HepG2 (cell line): ENCODE measurements at regions not wholly inside any gene's neighbourhood (a gene's known extent, or its start where the extent isn't known, plus 50 kb on each side); places are given as distances from the start of the nearest gene placed in this dataset.

ENCODE experiments used
- ATAC-seq: fragments of 200-7000 bp; cut with Tn5 transposase; 3 replicates; pipeline ENCODE4 v1.9.1; 2020; ENCODE audit warnings: mild to moderate bottlenecking, moderate library complexity
- BruUV-seq: library from RNA; stranded (reverse); fragments of 400-500 nt; replicated peaks from 2 replicates; lab custom pipeline; 2021; lab: Mats Ljungman, UMichigan
- CTCF ChIA-PET: fragments of 300-600 bp; formaldehyde crosslinking; extraction: SDS; loops from one replicate; lab custom pipeline; 2021; ENCODE audit warnings: low total read pairs, inconsistent platforms, low intra/inter-chr PET ratio; lab: Yijun Ruan, JAX
- POLR2A ChIA-PET: fragments of 350-600 bp; sonication (Branson Sonifier 250); formaldehyde crosslinking; loops from one replicate; lab custom pipeline; 2020; ENCODE audit warnings: antibody characterized with exemption, inconsistent platforms; lab: Yijun Ruan, JAX
- DNase-seq: peaks from one replicate; pipeline ENCODE4 v3.0.0-alpha.2; 2015; ENCODE audit warnings: low spot score
- FAIRE-seq: peaks from 3 replicates; lab custom pipeline; 2011; peaks lifted over from hg19 to GRCh38; lab: Jason Lieb, UNC
- H2AFZ ChIP-seq: one replicate; pipeline ENCODE4 v1.6.1; 2011; ENCODE audit warnings: low read length, inconsistent platforms
- H3K27ac ChIP-seq: fragments of 300-600 bp; 3 replicates; pipeline ENCODE4 v1.8.0; 2011; ENCODE audit warnings: mixed run types, mild to moderate bottlenecking, mixed read lengths, low read length, inconsistent platforms; ENCODE audit not compliant: insufficient read depth; ENCODE audit errors: extremely low read length
- H3K27me3 ChIP-seq, 2 experiments: fragments of 200-600 bp in 1 of 2; 2 replicates in 1 of 2; 3 replicates in 1 of 2; pipeline versions ENCODE4 v1.6.0 to v1.8.0; 2011; ENCODE audit warnings: low read length in 2 of 2, mild to moderate bottlenecking in 2 of 2, moderate library complexity in 2 of 2, inconsistent platforms in 1 of 2; ENCODE audit not compliant: insufficient read depth in 2 of 2, control insufficient read depth in 1 of 2
- H3K36me3 ChIP-seq, 2 experiments: fragments of 200-600 bp in 1 of 2; replicated peaks in 1 of 2; 2 replicates in 1 of 2; 3 replicates in 1 of 2; pipeline versions ENCODE4 v1.5.1 to v1.8.0; 2011; ENCODE audit warnings: low read length in 2 of 2, inconsistent platforms in 1 of 2; ENCODE audit not compliant: insufficient read depth in 2 of 2, control insufficient read depth in 1 of 2
- H3K4me1 ChIP-seq: 2 replicates; pipeline ENCODE4 v1.5.1; 2012; ENCODE audit warnings: low read length, inconsistent platforms; ENCODE audit not compliant: insufficient read depth
- H3K4me2 ChIP-seq: 2 replicates; pipeline ENCODE4 v1.6.0; 2011; ENCODE audit warnings: low read depth, low read length, inconsistent platforms
- H3K4me3 ChIP-seq, 3 experiments: fragments of 200-600 bp in 1 of 3; sonication (generic), shearing (Covaris generic) in 1 of 3; replicated peaks in 1 of 3; 2 replicates each; pipeline ENCODE4 v1.5.1; 2011 to 2016; ENCODE audit warnings: low read length in 3 of 3, inconsistent platforms in 2 of 3, low read depth in 2 of 3, mild to moderate bottlenecking in 2 of 3, control low read depth in 1 of 3, mixed read lengths in 1 of 3; ENCODE audit not compliant: insufficient read depth in 1 of 3
- H3K79me2 ChIP-seq: one replicate; pipeline ENCODE4 v1.6.1; 2011; ENCODE audit warnings: low read length, inconsistent platforms; ENCODE audit not compliant: insufficient read depth
- H3K9ac ChIP-seq: 2 replicates; pipeline ENCODE4 v1.6.0; 2011; ENCODE audit warnings: mild to moderate bottlenecking, low read depth, low read length, inconsistent platforms; ENCODE audit not compliant: insufficient read depth
- H3K9me3 ChIP-seq: 2 replicates; pipeline ENCODE4 v1.5.1; 2012; ENCODE audit warnings: mild to moderate bottlenecking, low read length
- H4K20me1 ChIP-seq: 2 replicates; pipeline ENCODE4 v1.6.0; 2011; ENCODE audit warnings: inconsistent platforms, mild to moderate bottlenecking, low read length, moderate library complexity; ENCODE audit not compliant: insufficient read depth
- ADNP ChIP-seq: sonication (generic); formaldehyde crosslinking; IDR thresholded peaks from 2 replicates; pipeline ENCODE4 v1.4.0; 2020; ENCODE audit warnings: missing genetic modification reagents
- HIVEP1 ChIP-seq: sonication (generic); formaldehyde crosslinking; IDR thresholded peaks from 2 replicates; pipeline ENCODE4 v1.4.0; 2020; ENCODE audit warnings: mild to moderate bottlenecking, missing genetic modification reagents
- RBM22 ChIP-seq: fragments of 200-400 bp; formaldehyde crosslinking; optimal IDR thresholded peaks from 2 replicates; pipeline ENCODE3; 2017; ENCODE audit warnings: mild to moderate bottlenecking, low read length, moderate library complexity
- THAP11 ChIP-seq: IDR thresholded peaks from 2 replicates; pipeline ENCODE4 v1.6.1; 2016; ENCODE audit warnings: missing biosample characterization, missing genetic modification reagents
- ZNF10 ChIP-seq: sonication (generic); formaldehyde crosslinking; IDR thresholded peaks from 2 replicates; pipeline ENCODE4 v1.4.0; 2020; ENCODE audit warnings: mild to moderate bottlenecking, low read depth, missing genetic modification reagents, borderline replicate concordance
- WGBS: methylation state at CpG from one replicate; pipeline ENCODE4 v1.1.6; 2017; ENCODE audit warnings: low lambda C conversion rate; 5-methylcytosine and 5-hydroxymethylcytosine counted together
- in situ Hi-C: cut with HindIII; loops from 2 replicates; pipeline ENCODE4 v1.10.0; 2017; ENCODE audit warnings: low pct_unique_long_range_greater_than_20kb; ENCODE audit not compliant: extremely low pct_ligation_motif_present
- intact Hi-C: fragments of 100-400 bp; cut with micrococcal nuclease; formaldehyde crosslinking; loops from one replicate; pipeline ENCODE4 v1.10.0; 2022; ENCODE audit not compliant: unreplicated experiment
- TF ChIP-seq, protein P1 (sequence below): sonication (generic); formaldehyde crosslinking; IDR thresholded peaks from 2 replicates; pipeline ENCODE4 v1.4.0; 2020; ENCODE audit warnings: mild to moderate bottlenecking, missing genetic modification reagents

DNA sequence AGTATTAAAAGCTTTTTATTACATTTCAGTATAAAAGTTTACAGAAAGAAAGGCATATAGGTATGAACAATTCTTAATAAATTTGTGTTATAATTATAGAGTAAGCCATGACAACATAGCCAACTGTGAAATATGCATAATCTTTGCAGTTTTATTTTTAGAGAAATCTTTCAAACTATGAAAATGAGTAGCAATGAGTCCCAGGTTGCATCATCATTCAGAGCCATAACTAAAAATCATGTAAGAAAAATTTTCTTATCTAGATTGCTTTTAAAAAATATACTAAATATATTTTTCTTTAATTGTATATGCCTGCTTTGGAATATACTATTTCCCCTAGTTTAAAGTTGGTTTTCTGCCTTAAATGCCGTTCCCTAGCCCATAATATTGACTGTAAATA lies 54.8 kb upstream of the NAF1 start:
- H3K4me3 ChIP-seq, result no peak overlapping the region
- H4K20me1 ChIP-seq, result no peaks in the 10 kb centered on the region
- CTCF ChIA-PET, result no interaction called here
- H3K36me3 ChIP-seq, result no peaks in the 10 kb centered on the region
- POLR2A ChIA-PET, result no interaction called here
- H3K9me3 ChIP-seq, result no peaks in the 10 kb centered on the region
- TF ChIP-seq, protein P1, sequence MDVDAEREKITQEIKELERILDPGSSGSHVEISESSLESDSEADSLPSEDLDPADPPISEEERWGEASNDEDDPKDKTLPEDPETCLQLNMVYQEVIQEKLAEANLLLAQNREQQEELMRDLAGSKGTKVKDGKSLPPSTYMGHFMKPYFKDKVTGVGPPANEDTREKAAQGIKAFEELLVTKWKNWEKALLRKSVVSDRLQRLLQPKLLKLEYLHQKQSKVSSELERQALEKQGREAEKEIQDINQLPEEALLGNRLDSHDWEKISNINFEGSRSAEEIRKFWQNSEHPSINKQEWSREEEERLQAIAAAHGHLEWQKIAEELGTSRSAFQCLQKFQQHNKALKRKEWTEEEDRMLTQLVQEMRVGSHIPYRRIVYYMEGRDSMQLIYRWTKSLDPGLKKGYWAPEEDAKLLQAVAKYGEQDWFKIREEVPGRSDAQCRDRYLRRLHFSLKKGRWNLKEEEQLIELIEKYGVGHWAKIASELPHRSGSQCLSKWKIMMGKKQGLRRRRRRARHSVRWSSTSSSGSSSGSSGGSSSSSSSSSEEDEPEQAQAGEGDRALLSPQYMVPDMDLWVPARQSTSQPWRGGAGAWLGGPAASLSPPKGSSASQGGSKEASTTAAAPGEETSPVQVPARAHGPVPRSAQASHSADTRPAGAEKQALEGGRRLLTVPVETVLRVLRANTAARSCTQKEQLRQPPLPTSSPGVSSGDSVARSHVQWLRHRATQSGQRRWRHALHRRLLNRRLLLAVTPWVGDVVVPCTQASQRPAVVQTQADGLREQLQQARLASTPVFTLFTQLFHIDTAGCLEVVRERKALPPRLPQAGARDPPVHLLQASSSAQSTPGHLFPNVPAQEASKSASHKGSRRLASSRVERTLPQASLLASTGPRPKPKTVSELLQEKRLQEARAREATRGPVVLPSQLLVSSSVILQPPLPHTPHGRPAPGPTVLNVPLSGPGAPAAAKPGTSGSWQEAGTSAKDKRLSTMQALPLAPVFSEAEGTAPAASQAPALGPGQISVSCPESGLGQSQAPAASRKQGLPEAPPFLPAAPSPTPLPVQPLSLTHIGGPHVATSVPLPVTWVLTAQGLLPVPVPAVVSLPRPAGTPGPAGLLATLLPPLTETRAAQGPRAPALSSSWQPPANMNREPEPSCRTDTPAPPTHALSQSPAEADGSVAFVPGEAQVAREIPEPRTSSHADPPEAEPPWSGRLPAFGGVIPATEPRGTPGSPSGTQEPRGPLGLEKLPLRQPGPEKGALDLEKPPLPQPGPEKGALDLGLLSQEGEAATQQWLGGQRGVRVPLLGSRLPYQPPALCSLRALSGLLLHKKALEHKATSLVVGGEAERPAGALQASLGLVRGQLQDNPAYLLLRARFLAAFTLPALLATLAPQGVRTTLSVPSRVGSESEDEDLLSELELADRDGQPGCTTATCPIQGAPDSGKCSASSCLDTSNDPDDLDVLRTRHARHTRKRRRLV (CRISPR knock-in tag), result no peak
- no peak for TF ChIP-seq ADNP (CRISPR knock-in tag)
- TF ChIP-seq HIVEP1 (CRISPR knock-in tag), result no peak
- no peak for TF ChIP-seq ZNF10 (CRISPR knock-in tag)
- no peak for TF ChIP-seq RBM22
- no peak for TF ChIP-seq THAP11 (CRISPR knock-in tag)
- no peak overlapping the region for H2AFZ ChIP-seq
- no peak for DNase-seq
- no peaks in the 10 kb centered on the region for H3K27me3 ChIP-seq
- intact Hi-C loops, result no loop called here
- no peaks in the 10 kb centered on the region for H3K4me1 ChIP-seq
- in situ Hi-C loops, result no loop called here
- no TSS peak for BruUV-seq
- WGBS, result 0% methylated on average over 1 of the region's 1 CpG
- no peak overlapping the region for H3K4me2 ChIP-seq
- H3K27ac ChIP-seq, result no peak overlapping the region
- no peaks in the 10 kb centered on the region for H3K79me2 ChIP-seq
- FAIRE-seq, result no peak
- no peak overlapping the region for H3K9ac ChIP-seq
- no peak for ATAC-seq
